Gastroesophageal sphincter (tissue), 3 donors: ENCODE measurements at regions not wholly inside any gene's neighbourhood (a gene's known extent, or its start where the extent isn't known, plus 50 kb on each side); places are given as distances from the start of the nearest gene placed in this dataset.

ENCODE experiments used
- CTCF ChIP-seq, 4 experiments: fragments of 200-600 bp in 2 of 4; fragments of 450-650 bp in 2 of 4; sonication (generic) in 1 of 4; IDR thresholded peaks; one replicate each; pipeline ENCODE4 v1.5.1; 2017 to 2019; ENCODE audit warnings: antibody characterized with exemption in 4 of 4, mild to moderate bottlenecking in 2 of 4, moderate library complexity in 2 of 4
- EP300 ChIP-seq: sonication (generic); formaldehyde crosslinking; IDR thresholded peaks from one replicate; pipeline ENCODE4 v1.6.1; 2017; ENCODE audit warnings: antibody characterized with exemption, mild to moderate bottlenecking
- POLR2A ChIP-seq, 2 donors: fragments of 450-650 bp; IDR thresholded peaks; one replicate each; pipeline ENCODE4 v1.6.1; 2017; ENCODE audit warnings: antibody characterized with exemption in 2 of 2, mild to moderate bottlenecking in 2 of 2, moderate library complexity in 1 of 2

- no peak for TF ChIP-seq CTCF (IDR thresholded peaks at IDR 0.05)
- TF ChIP-seq EP300, result no peak
- no peak for TF ChIP-seq POLR2A (IDR thresholded peaks at IDR 0.05)
Observed at GRCh38 chr11:36730761-36731160, 132.7 kb upstream of the RAG2 start.
